T47D (cell line): ENCODE measurements at regions not wholly inside any gene's neighbourhood (a gene's known extent, or its start where the extent isn't known, plus 50 kb on each side); places are given as distances from the start of the nearest gene placed in this dataset.
"Not testable (repeated sequence)": the region's sequence is repeated elsewhere in the genome, so short reads cannot be mapped to it uniquely, and the experiment has no call there.

Source experiments
- DNase-seq, 2 experiments: peaks; one replicate each; pipeline versions ENCODE4 v3.0.0 to v3.0.0-alpha.2; 2011 to 2012; ENCODE audit warnings: low read depth in 1 of 2, low spot score in 1 of 2
- JUND ChIP-seq: IDR thresholded peaks from 2 replicates; pipeline ENCODE4 v1.6.1; 2012; ENCODE audit warnings: low read depth
- in situ Hi-C: cut with HindIII; loops from 2 replicates; pipeline ENCODE4 v1.10.0; 2016; ENCODE audit warnings: low sequenced_read_pairs, low pct_unique_long_range_greater_than_20kb

DNA sequence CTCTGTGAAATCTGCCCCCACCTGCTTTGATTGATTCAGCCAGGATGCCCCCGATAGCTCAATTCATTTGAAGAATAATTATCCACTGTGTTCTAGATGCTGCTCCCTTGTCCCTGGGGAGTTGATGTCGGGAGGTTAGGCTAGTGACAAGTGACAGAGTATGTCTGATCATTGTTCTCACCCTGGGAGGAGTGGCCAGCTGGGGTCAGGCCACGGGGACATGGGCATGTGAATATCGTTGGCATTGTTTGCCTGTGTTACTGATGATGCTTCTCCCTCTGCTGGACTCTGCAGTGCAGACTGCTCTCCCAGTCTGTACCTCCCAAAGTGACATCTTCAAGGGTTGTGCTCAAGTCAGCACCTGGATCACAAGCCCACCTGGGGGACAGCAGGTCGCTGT lies 89.9 kb upstream of the C16orf82 start:
- in situ Hi-C loops = no loop called here
- no peak for DNase-seq
- no peak for TF ChIP-seq JUND

DNA sequence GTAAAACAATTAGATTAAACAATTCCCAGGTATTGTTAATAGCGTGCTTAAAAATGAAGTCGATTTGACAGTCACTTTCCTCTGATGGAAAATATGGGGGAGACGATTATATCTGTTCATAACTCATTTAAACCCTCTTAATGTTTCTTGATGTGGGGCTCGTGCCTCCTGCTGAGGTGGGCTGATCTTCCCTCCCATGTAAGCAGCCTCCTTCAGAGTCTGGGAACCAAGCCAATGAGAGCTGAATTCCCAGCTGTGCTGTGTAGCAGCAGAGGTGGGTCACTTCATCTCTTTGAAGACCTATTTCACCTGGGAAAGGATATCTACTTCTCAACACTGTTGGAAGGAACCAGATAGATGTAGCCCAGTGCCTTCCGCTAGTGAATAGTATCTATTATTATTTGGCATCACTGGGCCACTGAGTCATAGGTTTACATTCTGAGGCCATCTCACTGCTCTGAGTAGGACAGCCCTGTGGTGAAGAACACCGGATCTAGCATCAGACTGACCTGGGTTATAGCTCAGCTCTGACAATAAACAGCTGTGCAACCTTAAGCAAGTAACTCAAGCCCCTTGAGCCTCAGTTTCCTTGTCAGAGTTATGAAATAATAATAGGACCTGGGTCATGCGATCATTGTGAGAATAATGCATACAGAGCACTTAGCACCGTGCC lies 85.3 kb upstream of the C16orf82 start:
- in situ Hi-C loops = no loop called here
- no peak for DNase-seq
- no peak for TF ChIP-seq JUND

DNA sequence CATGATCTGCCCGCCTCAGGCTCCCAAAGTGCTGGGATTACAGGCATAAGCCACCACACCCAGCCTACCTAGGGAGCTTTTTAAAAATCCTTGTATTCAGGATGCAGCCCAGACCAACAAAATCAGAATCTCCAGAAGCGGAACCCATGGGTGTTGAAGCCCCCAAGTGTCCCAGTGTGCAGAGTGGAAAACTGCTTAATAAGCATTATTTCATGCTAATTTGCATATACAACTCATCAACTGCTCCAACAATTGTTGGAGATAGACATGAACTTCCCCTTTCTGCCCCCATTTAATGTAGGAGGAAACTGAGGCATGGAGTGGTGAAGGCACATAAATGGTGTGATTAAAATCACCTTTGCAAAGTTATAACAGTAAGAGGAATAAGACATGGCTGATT lies 84.3 kb upstream of the C16orf82 start:
- TF ChIP-seq JUND = no peak
- no peak for DNase-seq
- in situ Hi-C loops = no loop called here

DNA sequence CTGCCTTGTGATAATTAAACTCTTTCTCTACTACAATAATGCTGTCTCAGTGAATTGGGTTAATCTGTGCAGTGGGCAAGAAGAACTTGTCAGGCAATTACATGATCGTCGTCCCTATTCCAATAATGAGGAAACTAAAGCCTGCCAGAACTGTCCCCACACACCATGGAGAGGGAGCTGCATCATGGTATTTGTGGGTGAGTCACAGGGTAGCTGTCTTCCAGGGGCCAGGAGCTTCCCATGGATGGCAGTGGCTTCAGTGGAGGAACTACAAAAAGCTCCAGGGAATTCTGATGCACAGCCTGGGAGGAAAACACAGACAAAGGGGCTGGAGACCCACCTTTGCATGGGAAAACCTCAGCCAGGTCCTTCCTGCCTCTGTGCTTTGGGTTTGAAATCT lies 83.3 kb upstream of the C16orf82 start:
- in situ Hi-C loops = no loop called here
- no peak for TF ChIP-seq JUND
- no peak for DNase-seq

DNA sequence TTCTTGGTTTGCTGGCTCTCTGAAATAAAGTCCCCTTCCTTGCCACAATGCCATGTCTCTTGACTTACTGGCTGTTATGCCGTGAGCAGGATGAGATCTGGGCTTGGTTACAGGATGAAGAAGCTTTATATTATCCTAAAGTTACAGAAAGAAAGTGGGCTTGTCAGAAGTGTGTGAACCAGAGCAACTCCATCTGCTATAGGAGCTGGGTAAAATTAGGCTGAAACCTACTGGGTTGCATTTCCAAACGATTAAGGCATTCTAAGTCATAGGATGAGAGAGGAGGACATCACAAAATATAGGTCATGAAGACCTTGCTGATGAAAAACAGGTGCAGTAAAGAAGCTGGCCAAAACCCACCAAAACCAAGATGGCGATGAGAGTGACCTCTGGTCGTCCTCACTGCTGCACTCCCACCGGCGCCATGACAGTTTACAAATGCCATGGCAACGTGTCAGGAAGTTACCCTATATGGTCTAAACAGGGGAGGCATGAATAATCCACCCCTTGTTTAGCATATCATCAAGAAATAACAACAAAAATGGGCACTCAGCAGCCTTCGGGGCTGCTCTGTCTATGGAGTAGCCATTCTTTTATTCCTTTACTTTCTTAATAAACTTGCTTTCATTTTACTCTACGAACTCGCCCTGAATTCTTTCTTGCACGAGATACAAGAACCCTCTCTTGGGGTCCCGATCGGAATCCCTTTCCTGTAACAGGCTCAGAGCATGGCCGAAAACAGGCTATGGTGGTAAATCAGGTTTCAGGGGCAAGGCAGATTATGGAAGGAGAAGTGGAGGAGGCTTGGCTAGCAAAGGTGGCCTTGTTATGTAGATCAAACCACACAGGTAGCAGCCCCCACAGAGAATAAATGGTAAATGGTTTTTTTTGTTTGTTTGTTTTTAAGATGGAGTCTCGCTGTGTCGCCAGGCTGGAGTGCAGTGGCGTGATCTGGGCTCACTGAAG lies 81.3 kb upstream of the C16orf82 start:
- no peak for DNase-seq
- in situ Hi-C loops = no loop called here
- TF ChIP-seq JUND = no peak

DNA sequence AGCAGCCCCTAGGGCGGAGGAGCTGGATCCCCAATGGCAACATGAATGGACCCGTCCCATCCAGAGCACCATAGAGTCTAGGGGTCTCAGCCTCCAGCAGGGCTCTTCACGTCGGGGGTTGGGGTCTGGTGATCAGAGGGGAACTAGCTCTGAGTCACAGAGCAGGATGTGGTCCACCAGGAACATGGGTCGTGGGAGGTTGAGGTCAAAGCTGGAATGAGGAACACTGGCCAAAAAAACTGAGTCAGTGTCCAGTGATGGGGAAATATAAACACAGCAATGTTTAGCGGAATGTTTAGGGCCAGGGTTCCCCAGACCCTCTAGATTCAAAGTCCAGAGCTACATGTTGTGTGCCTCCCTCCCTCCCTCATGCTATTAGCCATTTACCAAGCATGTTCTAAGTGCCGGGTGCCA lies 79.1 kb upstream of the C16orf82 start:
- TF ChIP-seq JUND = no peak
- in situ Hi-C loops = no loop called here
- DNase-seq = no peak

DNA sequence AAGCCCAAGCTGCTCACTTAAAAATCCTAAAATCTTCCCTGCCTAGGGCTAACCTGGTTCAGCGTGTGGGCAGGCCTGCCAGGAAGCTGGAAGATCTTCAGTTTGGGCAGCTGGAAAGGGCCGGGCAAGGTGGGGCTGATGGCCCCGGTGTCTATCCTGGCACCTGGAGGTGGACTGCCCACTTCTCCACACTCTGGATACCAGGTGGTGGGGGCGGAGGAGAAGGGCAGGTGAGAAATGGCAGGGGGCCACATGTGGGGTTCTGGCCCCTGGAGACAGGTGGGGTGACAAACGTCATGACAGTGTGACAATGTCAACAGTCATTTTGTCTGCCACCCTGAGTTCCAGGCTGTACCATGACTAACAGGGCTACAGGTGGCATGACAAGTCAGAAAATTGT lies 78.5 kb upstream of the C16orf82 start:
- in situ Hi-C loops = no loop called here
- no peak for DNase-seq
- no peak for TF ChIP-seq JUND

DNA sequence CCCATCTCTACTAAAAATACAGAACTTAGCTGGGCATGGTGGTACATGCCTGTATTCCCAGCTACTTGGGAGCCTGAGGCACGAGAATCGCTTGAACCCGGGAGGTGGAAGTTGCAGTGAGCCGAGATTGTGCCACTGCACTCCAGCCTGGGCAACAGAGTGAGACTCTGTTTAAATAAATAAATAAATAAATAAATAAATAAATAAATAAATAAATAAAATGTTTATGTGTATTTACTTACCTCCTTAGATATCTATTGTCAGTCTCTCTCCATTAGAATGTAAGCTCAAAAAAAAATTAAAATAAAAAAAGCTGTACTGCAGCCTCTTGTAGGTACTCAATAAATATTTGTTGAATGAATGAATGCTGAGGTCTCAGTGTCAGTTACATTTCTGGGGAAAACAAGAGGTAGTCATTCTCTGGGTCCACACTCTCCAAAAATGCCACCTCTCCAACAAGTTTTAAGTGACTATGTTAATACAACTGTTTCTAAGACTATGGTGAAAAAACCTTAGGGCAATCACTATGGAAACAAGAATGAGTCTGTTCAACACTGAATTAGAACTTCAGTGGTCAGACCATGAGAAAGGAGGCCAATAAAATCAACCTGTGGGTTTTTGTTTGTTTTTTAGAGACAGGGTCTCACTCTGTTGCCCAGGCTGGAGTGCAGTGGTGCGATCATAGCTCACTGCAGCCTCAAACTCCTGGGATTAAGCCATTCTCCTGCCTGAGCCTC lies 76.2 kb upstream of the C16orf82 start:
- DNase-seq, in situ Hi-C loops: not testable (repeated sequence)

DNA sequence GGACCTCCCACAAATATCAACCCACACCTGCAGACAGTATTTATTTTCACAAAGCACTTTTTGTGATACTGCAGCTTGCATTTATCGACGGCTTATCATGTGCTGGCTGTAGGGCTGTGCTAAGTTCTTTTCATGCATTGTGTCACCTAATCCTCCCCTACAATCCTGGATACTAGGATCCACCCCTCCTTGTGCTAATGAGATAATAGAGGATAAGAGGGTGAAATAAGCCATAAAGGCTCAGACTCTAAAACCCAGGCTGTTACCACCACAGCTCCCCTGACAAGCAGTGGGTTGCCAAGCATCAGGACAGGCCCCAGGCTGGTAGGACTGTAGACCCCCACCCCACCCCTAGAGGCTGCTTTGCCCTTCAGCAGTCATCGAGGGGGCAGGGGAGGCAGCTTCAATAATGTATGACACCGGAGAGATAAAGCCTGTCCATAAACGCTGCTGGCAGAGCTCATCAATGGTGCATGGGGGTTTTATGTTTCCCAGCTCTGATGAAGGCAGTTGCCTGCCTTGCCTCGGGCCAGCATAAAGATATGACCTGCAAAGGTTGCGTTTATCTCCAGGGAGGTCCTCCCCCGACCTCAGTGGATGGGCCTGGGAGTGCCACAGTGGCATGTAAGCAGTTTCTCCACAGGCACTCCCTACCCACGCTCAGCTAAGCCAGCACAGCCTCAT lies 73.9 kb upstream of the C16orf82 start:
- no peak for TF ChIP-seq JUND
- in situ Hi-C loops = no loop called here
- no peak for DNase-seq

DNA sequence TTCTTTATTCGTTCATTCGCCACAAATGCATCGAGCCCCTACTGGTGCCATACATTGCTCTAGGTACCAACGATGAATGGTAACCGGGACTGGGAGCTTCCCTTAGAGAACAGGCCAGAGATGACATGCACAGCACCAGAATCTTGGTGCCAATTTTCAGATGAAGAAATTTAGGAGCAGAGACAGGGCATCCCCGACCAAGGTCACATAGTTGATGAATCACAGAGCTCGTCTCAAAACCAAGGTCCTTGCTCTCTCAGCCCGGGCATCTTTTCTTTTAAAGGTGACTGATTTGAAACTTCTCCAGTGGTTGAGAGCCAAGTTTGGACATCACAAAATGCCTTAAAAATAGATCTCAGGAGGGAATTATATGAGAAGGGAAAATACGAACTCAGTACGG lies 73.2 kb upstream of the C16orf82 start:
- in situ Hi-C loops = no loop called here
- DNase-seq = no peak
- TF ChIP-seq JUND = no peak

DNA sequence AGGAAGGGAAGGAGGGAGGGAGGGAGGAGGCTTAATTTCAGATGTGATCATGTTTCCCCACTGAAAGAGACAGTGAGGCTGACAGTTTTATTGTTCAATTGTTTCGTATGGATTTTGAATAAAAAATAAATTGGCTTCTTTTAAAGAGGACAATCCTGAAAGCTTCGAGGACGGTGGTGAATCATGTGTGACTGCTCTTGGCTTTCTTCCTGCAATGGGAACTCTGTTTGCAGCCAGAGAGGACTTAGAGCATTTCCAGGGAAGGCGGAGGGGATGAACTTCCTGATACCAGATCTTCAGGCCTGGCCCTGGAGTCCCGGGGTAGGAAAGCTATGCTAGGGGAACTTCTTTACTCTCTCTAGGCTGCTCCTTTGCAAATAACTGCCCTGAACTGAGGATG lies 72.8 kb upstream of the C16orf82 start:
- no peak for DNase-seq
- TF ChIP-seq JUND = no peak
- in situ Hi-C loops = no loop called here

DNA sequence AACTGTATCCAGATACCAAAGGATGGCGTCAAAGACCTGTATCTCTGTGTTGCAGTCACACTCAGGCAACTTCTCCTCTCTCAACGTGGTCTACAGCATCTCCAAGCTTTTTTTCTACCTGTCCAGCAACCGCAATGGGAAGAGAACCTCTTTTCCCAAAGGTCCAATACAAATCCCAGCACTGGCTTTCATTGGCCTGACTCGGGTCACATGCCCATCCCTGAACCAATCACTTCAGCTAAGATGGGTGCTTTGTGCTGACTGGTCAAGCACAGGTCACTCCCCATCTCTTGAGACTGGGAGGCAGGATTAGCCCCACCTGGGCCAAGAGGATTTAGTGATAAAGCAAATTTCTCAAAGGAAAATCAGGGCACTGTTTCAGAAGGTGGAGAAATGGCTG lies 71.2 kb upstream of the C16orf82 start:
- DNase-seq = no peak
- TF ChIP-seq JUND = no peak
- in situ Hi-C loops = no loop called here

DNA sequence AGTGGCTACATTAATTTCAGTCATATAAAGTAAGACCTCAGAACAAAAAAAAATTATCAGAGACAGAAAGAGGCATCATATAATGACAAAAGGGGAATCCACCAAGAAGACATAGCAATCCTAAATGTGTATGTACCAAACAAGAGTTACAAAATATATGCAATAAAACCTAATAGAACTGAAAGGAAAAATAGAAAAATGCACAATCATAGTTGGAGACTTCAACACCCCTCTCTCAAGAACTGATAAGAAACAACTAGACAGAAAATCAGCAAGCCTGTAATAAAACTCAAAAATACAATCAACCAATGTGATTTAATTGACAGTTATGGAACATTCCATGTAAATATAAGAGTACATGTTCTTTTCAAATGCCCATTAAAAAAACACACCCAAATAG lies 61.3 kb upstream of the C16orf82 start:
- DNase-seq = no peak
- no peak for TF ChIP-seq JUND
- in situ Hi-C loops = no loop called here
